Ovary (tissue), 3 donors: ENCODE measurements at regions not wholly inside any gene's neighbourhood (a gene's known extent, or its start where the extent isn't known, plus 50 kb on each side); places are given as distances from the start of the nearest gene placed in this dataset.

Source experiments
- POLR2A ChIP-seq: fragments of 450-650 bp; IDR thresholded peaks from one replicate; pipeline ENCODE4 v1.6.1; 2017; ENCODE audit warnings: antibody characterized with exemption, mild to moderate bottlenecking, moderate library complexity
- TF ChIP-seq, protein P1 (sequence below), 3 donors: fragments of 450-650 bp in 2 of 3; fragments of 200-600 bp in 1 of 3; IDR thresholded peaks; one replicate each; pipeline versions ENCODE4 v1.5.1 to v1.8.0; 2016 to 2022; ENCODE audit warnings: antibody characterized with exemption in 3 of 3, mild to moderate bottlenecking in 1 of 3
- donor health status: DM: no; HTN: no; CAD: no.

DNA sequence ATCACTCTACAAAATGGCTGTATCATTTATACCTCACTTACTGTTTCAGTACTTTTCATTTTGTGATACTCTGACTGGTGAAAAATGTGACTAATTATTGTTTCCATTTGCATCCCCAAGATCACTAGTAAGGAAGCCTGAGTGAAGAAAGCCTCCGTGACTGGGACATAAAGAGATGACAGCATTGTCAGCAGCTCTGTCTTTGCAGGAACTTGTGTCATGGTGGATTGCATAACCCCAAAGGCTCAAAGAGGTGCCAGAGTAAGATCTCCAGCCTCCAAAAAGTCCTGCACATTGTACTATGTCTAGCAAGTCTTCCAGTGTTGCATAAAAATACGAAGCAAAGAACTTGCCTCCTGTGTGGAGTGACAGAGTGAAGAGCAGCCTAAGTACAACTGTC, 187.5 kb upstream of the CRIM1 start:
- TF ChIP-seq, protein P1, sequence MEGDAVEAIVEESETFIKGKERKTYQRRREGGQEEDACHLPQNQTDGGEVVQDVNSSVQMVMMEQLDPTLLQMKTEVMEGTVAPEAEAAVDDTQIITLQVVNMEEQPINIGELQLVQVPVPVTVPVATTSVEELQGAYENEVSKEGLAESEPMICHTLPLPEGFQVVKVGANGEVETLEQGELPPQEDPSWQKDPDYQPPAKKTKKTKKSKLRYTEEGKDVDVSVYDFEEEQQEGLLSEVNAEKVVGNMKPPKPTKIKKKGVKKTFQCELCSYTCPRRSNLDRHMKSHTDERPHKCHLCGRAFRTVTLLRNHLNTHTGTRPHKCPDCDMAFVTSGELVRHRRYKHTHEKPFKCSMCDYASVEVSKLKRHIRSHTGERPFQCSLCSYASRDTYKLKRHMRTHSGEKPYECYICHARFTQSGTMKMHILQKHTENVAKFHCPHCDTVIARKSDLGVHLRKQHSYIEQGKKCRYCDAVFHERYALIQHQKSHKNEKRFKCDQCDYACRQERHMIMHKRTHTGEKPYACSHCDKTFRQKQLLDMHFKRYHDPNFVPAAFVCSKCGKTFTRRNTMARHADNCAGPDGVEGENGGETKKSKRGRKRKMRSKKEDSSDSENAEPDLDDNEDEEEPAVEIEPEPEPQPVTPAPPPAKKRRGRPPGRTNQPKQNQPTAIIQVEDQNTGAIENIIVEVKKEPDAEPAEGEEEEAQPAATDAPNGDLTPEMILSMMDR (IDR thresholded peaks at IDR 0.05): no peak
- no peak for TF ChIP-seq POLR2A
